ENCODE measurements at regions not wholly inside any gene's neighbourhood (a gene's known extent, or its start where the extent isn't known, plus 50 kb on each side); places are given as distances from the start of the nearest gene placed in this dataset.

GRCh38 chr11:119787074-119787461 is 58.1 kb upstream of the NECTIN1 start:
- no peak overlapping the region for H3K4me3 ChIP-seq (ENCODE audit: low read depth, low read length)
- no peak for TF ChIP-seq CTCF (IDR thresholded peaks at IDR 0.05; ENCODE audit: control insufficient read depth, extremely low read depth, insufficient read depth)
- DNase-seq (ENCODE audit: low read depth) = no peak

GRCh38 chr11:119786431-119787073 is 57.6 kb upstream of the NECTIN1 start:
- TF ChIP-seq CTCF (IDR thresholded peaks at IDR 0.05; ENCODE audit: control insufficient read depth, extremely low read depth, insufficient read depth) = no peak
- H3K4me3 ChIP-seq (ENCODE audit: low read depth, low read length) = no peak overlapping the region
- no peak for DNase-seq (ENCODE audit: low read depth)

GRCh38 chr11:119785131-119785530 is 56.1 kb upstream of the NECTIN1 start:
- DNase-seq (ENCODE audit: low read depth) = no peak
- H3K4me3 ChIP-seq (ENCODE audit: low read depth, low read length) = no peak overlapping the region
- no peak for TF ChIP-seq CTCF (IDR thresholded peaks at IDR 0.05; ENCODE audit: control insufficient read depth, extremely low read depth, insufficient read depth)

- H3K4me3 ChIP-seq (ENCODE audit: low read depth, low read length) = no peak overlapping the region
- no peak for TF ChIP-seq CTCF (IDR thresholded peaks at IDR 0.05; ENCODE audit: control insufficient read depth, extremely low read depth, insufficient read depth)
- DNase-seq (ENCODE audit: low read depth) = no peak
These were observed 55.4 kb upstream of the NECTIN1 start for GRCh38 chr11:119784421-119784820.

GRCh38 chr11:119783466-119784400 is 54.7 kb upstream of the NECTIN1 start:
- no peak for DNase-seq (ENCODE audit: low read depth)
- H3K4me3 ChIP-seq (ENCODE audit: low read depth, low read length) = no peak overlapping the region
- no peak for TF ChIP-seq CTCF (IDR thresholded peaks at IDR 0.05; ENCODE audit: control insufficient read depth, extremely low read depth, insufficient read depth)

GRCh38 chr11:119782739-119783072 is 53.7 kb upstream of the NECTIN1 start:
- no peak for DNase-seq (ENCODE audit: low read depth)
- no peak for TF ChIP-seq CTCF (IDR thresholded peaks at IDR 0.05; ENCODE audit: control insufficient read depth, extremely low read depth, insufficient read depth)
- no peak overlapping the region for H3K4me3 ChIP-seq (ENCODE audit: low read depth, low read length)
